ENCODE measurements at regions not wholly inside any gene's neighbourhood (a gene's known extent, or its start where the extent isn't known, plus 50 kb on each side); places are given as distances from the start of the nearest gene placed in this dataset.

- no peak for TF ChIP-seq CTCF (IDR thresholded peaks at IDR 0.05; ENCODE audit: control insufficient read depth, insufficient read depth, low read depth, low read length, missing control alignments)
- no peak overlapping the region for H3K4me3 ChIP-seq (ENCODE audit: control insufficient read depth, low read depth, low read length)
- no peak for DNase-seq (ENCODE audit: low read depth)
Observed at GRCh38 chr10:6657669-6658068, 77.6 kb upstream of the PRKCQ start.

- no peak for DNase-seq (ENCODE audit: low read depth)
- no peak overlapping the region for H3K4me3 ChIP-seq (ENCODE audit: control insufficient read depth, low read depth, low read length)
- no peak for TF ChIP-seq CTCF (IDR thresholded peaks at IDR 0.05; ENCODE audit: control insufficient read depth, insufficient read depth, low read depth, low read length, missing control alignments)
Observed at GRCh38 chr10:6657196-6657595, 77.1 kb upstream of the PRKCQ start.

GRCh38 chr10:6654571-6654970 is 74.5 kb upstream of the PRKCQ start:
- DNase-seq (ENCODE audit: low read depth): no peak
- no peak for TF ChIP-seq CTCF (IDR thresholded peaks at IDR 0.05; ENCODE audit: control insufficient read depth, insufficient read depth, low read depth, low read length, missing control alignments)
- no peak overlapping the region for H3K4me3 ChIP-seq (ENCODE audit: control insufficient read depth, low read depth, low read length)

GRCh38 chr10:6650586-6650985 is 70.5 kb upstream of the PRKCQ start:
- TF ChIP-seq CTCF (IDR thresholded peaks at IDR 0.05; ENCODE audit: control insufficient read depth, insufficient read depth, low read depth, low read length, missing control alignments): no peak
- H3K4me3 ChIP-seq (ENCODE audit: control insufficient read depth, low read depth, low read length): no peak overlapping the region
- no peak for DNase-seq (ENCODE audit: low read depth)

GRCh38 chr10:6649903-6650302 is 69.8 kb upstream of the PRKCQ start:
- no peak for TF ChIP-seq CTCF (IDR thresholded peaks at IDR 0.05; ENCODE audit: control insufficient read depth, insufficient read depth, low read depth, low read length, missing control alignments)
- DNase-seq (ENCODE audit: low read depth): no peak
- H3K4me3 ChIP-seq (ENCODE audit: control insufficient read depth, low read depth, low read length): no peak overlapping the region

GRCh38 chr10:6648894-6649720 is 69.0 kb upstream of the PRKCQ start:
- no peak for TF ChIP-seq CTCF (IDR thresholded peaks at IDR 0.05; ENCODE audit: control insufficient read depth, insufficient read depth, low read depth, low read length, missing control alignments)
- no peak for DNase-seq (ENCODE audit: low read depth)
- no peak overlapping the region for H3K4me3 ChIP-seq (ENCODE audit: control insufficient read depth, low read depth, low read length)

All from AG09309 (cell line).